Nephron progenitor cell (in vitro differentiated cells): ENCODE measurements at regions not wholly inside any gene's neighbourhood (a gene's known extent, or its start where the extent isn't known, plus 50 kb on each side); places are given as distances from the start of the nearest gene placed in this dataset.

Source experiments
- DNase-seq: peaks from one replicate; pipeline ENCODE4 v3.0.0; 2021
- H3K27ac Mint-ChIP-seq: 2 replicates; pipeline ENCODE4 v1.8.0; 2021; ENCODE audit warnings: mild to moderate bottlenecking, moderate library complexity, mixed read lengths
- H3K27me3 Mint-ChIP-seq: 2 replicates; pipeline ENCODE4 v1.8.0; 2021; ENCODE audit warnings: mild to moderate bottlenecking, low read depth, mixed read lengths; ENCODE audit not compliant: poor library complexity
- H3K36me3 Mint-ChIP-seq: 2 replicates; pipeline ENCODE4 v1.8.0; 2021; ENCODE audit warnings: low read depth, mixed read lengths
- H3K4me1 Mint-ChIP-seq: 2 replicates; pipeline ENCODE4 v1.8.0; 2021; ENCODE audit warnings: mixed read lengths
- H3K4me3 Mint-ChIP-seq: 2 replicates; pipeline ENCODE4 v1.8.0; 2021; ENCODE audit warnings: mild to moderate bottlenecking, moderate library complexity, mixed read lengths
- H3K9me3 Mint-ChIP-seq: 2 replicates; pipeline ENCODE4 v1.8.0; 2021; ENCODE audit warnings: mild to moderate bottlenecking, moderate library complexity, mixed read lengths
- CTCF ChIP-seq: fragments of 200-600 bp; sonication (generic); IDR thresholded peaks from 2 replicates; pipeline ENCODE4 v1.5.0; 2021; ENCODE audit warnings: antibody characterized with exemption

DNA sequence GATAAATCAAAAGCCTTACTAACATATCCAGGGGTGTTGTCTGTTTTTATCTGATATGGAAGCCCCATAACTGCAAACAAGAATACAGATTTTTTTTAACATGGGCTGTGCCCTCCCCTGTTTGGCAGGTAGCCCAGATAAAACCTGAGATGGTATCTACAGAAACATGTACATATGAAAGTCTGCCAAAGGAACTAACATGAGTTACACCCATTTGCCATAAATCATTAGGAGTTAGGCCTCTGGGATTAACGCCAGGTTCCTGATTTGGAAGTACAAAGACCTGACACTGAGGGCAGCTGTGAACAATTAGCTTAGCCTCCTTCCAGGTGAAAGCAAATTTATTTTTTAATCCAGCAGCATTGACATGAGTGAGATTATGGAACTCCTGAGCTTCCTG is 264.3 kb downstream of the TECRL start:
- H3K27ac Mint-ChIP-seq = no peak overlapping the region
- H3K36me3 Mint-ChIP-seq = peaks cover 10% of the 10 kb centered on the region
- no peak overlapping the region for H3K4me3 Mint-ChIP-seq
- peaks cover 40% of the 10 kb centered on the region for H3K9me3 Mint-ChIP-seq
- no peaks in the 10 kb centered on the region for H3K4me1 Mint-ChIP-seq
- peaks cover 4% of the 10 kb centered on the region for H3K27me3 Mint-ChIP-seq
- DNase-seq = no peak
- TF ChIP-seq CTCF = no peak

DNA sequence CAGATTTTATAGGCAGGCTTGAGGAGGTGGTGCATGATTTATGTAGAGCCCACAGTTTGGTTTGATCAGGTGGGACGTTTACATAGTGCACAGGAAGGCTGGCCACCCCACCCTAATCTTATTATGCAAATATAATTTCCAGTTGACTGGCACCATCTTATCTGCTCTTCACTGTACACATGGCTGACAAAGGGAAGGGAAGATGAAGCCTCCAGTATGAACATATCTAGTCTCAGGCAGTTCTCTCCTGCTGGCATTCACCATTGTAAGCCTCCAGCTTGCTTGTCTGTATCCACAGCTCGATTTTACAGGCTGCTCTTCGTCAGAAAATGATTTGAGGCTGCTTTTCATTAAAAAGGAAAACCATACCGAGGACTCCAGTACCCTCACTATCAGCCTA is 278.3 kb downstream of the TECRL start:
- Mint-ChIP-seq H3K36me3 (no peaks in the 10 kb centered on the region), H3K27me3 (no peaks in the 10 kb centered on the region), H3K27ac (no peak overlapping the region), H3K9me3 (no peaks in the 10 kb centered on the region), H3K4me1 (no peaks in the 10 kb centered on the region), H3K4me3 (no peak overlapping the region)
- no peak for TF ChIP-seq CTCF
- DNase-seq = no peak

GRCh38 chr4:64125354-64125753 is 283.9 kb downstream of the TECRL start:
- Mint-ChIP-seq H3K27ac (no peak overlapping the region), H3K4me3 (no peak overlapping the region), H3K36me3 (no peaks in the 10 kb centered on the region), H3K27me3 (no peaks in the 10 kb centered on the region), H3K9me3 (peaks cover 20% of the 10 kb centered on the region), H3K4me1 (no peaks in the 10 kb centered on the region)
- DNase-seq = no peak
- no peak for TF ChIP-seq CTCF

- no peaks in the 10 kb centered on the region for H3K4me1 Mint-ChIP-seq
- TF ChIP-seq CTCF = no peak
- no peaks in the 10 kb centered on the region for H3K27me3 Mint-ChIP-seq
- DNase-seq = no peak
- H3K4me3 Mint-ChIP-seq = no peak overlapping the region
- H3K36me3 Mint-ChIP-seq = no peaks in the 10 kb centered on the region
- H3K27ac Mint-ChIP-seq = no peak overlapping the region
- H3K9me3 Mint-ChIP-seq = peaks cover 25% of the 10 kb centered on the region
Observed at GRCh38 chr4:64121803-64122202, 287.4 kb downstream of the TECRL start.

DNA sequence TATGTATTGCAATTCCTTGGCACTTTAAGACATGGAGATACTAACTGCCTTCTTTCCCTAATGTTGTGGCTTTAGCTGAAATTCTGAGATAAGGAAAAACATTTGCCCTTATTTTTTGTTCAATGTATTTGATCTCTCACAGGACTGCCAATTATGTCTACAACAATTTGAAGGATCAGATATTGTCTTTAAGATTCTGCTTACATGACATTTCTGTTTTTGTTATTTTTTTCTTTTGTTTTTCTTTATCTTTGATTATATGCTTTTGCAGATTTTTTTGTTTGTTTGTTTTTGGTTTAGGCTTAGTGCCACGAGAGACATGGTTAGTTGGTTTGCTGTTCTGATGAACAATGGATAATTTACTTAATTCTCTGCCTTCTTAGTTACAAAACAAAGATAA is 303.3 kb downstream of the TECRL start:
- TF ChIP-seq CTCF = no peak
- no peaks in the 10 kb centered on the region for H3K36me3 Mint-ChIP-seq
- H3K9me3 Mint-ChIP-seq = no peaks in the 10 kb centered on the region
- H3K27me3 Mint-ChIP-seq = no peaks in the 10 kb centered on the region
- DNase-seq = no peak
- H3K4me3 Mint-ChIP-seq = no peak overlapping the region
- no peaks in the 10 kb centered on the region for H3K4me1 Mint-ChIP-seq
- no peak overlapping the region for H3K27ac Mint-ChIP-seq

DNA sequence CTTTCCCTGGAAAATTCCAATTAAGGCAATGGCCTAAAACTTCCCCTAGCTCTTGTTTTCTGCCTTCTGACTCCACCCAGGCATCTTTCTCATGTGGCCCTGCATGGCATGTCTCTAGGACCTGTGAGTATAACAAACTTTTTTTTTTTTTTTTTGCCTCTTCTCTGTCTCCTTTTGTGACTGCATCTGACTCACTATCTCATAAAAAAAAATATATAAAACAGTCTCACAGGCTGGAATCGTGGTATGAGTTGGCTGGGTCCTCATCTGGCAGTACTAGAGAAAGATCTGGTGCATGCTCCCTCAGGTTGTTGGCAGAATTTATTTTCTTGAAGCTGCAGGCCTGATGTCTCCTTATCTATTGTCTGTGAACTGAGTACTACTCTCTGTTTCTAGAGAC is 313.9 kb downstream of the TECRL start:
- no peak for TF ChIP-seq CTCF
- H3K27ac Mint-ChIP-seq = no peak overlapping the region
- no peaks in the 10 kb centered on the region for H3K27me3 Mint-ChIP-seq
- H3K9me3 Mint-ChIP-seq = no peaks in the 10 kb centered on the region
- H3K36me3 Mint-ChIP-seq = no peaks in the 10 kb centered on the region
- no peaks in the 10 kb centered on the region for H3K4me1 Mint-ChIP-seq
- H3K4me3 Mint-ChIP-seq = no peak overlapping the region
- no peak for DNase-seq
